HuH-7.5 (cell line): ENCODE measurements at regions not wholly inside any gene's neighbourhood (a gene's known extent, or its start where the extent isn't known, plus 50 kb on each side); places are given as distances from the start of the nearest gene placed in this dataset.
"Not testable (repeated sequence)": the region's sequence is repeated elsewhere in the genome, so short reads cannot be mapped to it uniquely, and the experiment has no call there.

Experiments
- DNase-seq: peaks from one replicate; pipeline ENCODE4 v3.0.0; 2011; ENCODE audit warnings: low spot score

GRCh38 chr10:61818251-61818650, 83.2 kb upstream of the ARID5B start:
- not testable (repeated sequence) for DNase-seq

DNA sequence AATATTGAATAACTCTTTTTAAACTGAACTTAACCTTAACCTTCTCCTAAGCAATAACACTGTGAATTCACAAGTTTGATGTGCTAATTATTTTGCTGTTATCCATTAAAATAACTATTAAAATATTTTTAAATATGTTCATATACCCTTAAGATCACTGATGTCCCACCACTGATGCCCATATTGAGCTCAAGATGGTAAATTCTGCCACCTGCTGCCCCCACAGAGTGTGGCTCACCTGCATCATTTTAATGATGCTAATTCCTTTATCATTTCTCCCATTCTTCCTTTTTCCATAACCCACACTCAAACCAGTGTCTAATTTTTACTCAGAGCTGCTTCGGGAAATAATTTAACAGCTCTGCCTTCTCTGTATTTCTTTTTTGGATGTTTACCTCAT, 82.3 kb upstream of the ARID5B start:
- no peak for DNase-seq

GRCh38 chr10:61821153-61821552, 80.3 kb upstream of the ARID5B start:
- no peak for DNase-seq

GRCh38 chr10:61821693-61822092, 79.8 kb upstream of the ARID5B start:
- no peak for DNase-seq

GRCh38 chr10:61822096-61822495, 79.4 kb upstream of the ARID5B start:
- no peak for DNase-seq

DNA sequence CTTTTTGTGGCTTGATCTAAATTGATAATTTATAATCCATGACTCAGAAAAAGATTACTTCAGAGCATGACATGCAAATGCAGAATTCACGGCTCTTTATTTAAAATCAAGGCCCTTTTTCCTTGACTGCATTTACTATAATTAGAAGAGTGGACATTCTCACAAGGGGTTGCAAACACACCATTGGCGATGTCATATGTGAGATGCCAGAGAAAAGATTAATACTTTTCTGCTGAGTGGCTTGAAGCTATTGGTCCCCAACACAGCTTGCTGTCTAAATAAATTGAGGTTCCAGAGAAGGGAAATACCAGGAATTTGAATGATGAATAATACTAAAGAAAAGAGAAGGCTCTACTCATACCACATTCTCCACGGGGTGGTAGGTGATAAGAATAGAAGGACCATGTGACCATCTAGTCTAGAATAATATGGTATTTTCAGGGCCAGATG, 78.7 kb upstream of the ARID5B start:
- DNase-seq: no peak

DNA sequence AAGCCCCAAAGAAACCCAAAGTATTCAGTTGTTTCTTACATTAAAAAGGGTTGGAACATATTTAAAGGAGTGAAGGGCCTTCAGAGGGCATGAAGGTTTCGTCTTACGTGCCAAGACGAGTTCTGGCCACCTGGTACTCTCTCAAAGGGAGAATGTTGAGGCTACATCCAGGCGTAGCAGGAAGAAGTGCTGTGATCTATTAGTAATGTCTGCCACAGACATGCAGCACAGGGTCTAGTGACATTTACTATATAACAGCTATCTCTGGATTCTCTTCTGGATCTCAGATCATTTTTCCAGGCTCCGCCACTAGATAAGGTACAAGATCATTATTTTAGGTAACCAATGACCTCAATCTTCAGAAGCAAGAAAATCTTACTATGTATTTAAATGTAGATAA, 76.5 kb upstream of the ARID5B start:
- no peak for DNase-seq

DNA sequence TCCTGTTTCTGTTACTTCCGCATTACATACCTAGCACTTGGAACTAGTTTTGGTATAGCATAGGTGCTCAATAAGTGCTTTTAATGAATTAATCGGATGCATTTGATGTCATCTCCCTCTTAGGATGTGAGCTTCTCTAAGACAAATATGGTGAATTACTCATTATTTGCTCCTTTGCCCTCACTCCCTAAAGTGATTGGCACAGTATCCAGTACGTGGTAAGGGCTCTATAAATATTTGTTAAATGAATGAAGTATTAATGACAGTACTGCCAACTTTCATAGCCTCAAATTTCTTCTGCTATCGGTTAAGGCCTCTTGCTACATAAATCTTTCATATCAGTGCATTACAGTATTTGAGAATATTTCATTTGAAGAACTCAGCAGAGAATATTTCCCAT, 75.9 kb upstream of the ARID5B start:
- no peak for DNase-seq

- DNase-seq: no peak
Observed at GRCh38 chr10:61828034-61828433, 73.5 kb upstream of the ARID5B start.

DNA sequence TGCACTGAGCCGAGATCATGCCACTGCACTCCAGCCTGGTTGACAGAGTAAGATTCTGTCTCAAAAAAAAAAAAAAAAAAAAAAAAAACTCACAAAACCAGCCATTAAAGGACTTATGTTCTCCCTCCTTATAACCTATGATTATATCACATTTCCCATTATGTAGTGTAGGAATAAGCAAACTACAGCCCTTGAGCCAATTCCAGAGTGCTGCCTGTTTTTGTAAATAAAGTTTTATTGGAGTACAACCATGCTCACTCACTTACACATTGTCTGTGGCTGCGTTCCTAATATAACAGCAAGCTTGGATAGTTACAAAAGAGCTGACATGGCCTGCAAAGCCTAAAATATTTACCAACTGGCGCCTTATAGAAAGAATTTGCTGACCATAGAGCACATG, 72.7 kb upstream of the ARID5B start:
- DNase-seq: no peak

GRCh38 chr10:61830072-61830845, 71.2 kb upstream of the ARID5B start:
- no peak for DNase-seq

DNA sequence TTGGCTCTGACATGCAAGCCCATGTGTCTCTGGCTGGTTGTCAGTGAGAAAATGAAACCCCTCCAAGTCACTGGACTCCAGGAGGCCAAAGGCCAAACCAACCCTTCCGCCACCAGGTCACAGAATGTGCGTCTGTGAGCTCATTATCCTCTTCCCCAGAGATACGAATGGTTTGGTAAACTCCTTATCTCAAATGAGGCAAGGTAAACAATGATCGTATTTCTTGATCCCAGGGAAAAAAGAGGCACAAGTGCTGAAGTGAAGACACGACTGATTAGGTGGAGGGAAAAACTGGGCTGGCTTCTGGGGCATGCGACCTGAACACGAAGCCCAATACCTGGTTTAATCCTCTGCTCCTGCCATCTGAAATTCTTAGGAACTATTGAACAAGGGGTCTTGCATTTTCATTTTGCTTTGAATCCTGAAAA, 70.6 kb upstream of the ARID5B start:
- no peak for DNase-seq

GRCh38 chr10:61832866-61833481, 68.5 kb upstream of the ARID5B start:
- DNase-seq: no peak

- DNase-seq: no peak
Observed at GRCh38 chr10:61834519-61834918, 67.0 kb upstream of the ARID5B start.

DNA sequence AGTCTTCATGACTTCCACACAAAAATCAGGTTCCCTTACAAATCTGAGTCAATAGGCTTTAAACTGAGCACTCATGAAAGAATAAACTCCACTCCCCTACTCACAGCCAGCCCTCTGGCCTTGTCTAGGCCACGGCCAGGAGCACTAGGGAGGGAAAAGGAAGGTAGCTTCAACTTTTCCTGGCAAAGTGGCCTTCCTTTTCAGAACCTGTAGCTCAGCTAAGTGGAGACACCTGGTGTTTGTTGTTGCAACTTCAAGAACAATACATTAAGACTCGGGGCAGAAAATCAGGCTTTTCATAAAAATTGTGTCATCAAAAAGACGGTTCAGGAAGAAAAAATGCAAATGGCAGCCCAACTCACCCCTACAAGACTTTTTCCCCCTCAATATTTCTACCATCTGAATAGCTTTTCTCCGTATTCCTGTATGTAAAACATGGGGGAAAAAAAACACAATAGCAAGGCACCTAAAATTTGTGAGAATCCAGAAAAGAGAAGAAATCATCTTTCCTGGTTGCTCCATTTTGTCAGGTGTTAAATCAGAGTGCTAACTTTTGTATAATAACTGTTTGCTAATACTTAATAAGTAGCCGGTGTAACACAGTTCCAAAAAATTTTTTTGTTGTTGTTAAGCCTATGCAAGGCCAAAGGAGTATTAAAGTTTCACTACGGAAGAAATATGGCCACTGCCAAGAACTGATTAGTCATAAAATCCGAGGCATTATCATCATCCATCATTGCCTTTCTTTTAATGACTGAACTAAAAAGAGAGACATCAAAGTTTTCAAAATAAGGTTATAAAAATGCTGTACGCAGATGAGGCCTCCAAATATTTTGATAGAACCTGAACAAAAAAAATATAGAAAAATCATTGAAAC, 66.2 kb upstream of the ARID5B start:
- no peak for DNase-seq

DNA sequence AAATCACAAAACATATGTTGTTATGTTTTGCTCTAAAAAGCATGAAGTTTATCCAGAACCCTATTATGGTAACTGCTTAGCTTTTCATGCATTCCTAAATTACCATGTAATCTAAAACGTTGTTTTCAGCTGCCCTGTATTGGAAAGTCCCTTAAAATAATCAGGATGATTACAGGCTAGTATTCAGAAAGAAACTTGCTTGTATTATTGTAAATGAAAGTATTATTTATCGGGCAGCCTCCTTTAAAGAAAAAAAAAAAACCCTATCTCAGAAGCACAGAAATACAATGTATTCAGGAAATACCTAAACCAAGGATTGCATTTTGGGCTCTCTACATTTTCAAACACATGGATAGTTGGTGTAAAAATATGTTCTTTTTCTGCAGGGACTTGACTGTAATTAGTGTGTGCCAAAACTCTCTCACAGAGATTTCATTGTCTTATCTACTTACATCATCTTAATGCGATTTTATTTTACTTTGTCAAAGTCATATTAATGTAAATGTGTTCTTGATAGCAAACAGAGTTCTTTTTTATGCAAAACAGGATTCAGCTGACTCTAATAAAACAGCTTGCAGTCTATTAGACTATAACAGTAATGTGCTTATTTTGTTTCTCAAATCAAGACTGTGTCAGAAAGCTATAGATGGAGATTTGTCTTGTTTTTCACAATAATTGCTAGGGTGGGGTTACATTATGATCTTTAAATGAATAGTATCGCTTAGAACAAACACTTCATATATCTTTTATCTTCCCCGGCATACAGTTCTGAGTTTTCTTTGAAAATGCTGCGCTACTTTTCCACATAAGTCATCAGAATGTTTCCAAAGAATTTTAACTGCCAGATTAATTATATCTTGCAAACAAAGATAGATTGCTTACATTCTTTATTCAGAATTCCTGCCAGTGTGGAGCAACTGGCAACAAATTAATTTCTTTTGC, 65.3 kb upstream of the ARID5B start:
- DNase-seq: no peak

DNA sequence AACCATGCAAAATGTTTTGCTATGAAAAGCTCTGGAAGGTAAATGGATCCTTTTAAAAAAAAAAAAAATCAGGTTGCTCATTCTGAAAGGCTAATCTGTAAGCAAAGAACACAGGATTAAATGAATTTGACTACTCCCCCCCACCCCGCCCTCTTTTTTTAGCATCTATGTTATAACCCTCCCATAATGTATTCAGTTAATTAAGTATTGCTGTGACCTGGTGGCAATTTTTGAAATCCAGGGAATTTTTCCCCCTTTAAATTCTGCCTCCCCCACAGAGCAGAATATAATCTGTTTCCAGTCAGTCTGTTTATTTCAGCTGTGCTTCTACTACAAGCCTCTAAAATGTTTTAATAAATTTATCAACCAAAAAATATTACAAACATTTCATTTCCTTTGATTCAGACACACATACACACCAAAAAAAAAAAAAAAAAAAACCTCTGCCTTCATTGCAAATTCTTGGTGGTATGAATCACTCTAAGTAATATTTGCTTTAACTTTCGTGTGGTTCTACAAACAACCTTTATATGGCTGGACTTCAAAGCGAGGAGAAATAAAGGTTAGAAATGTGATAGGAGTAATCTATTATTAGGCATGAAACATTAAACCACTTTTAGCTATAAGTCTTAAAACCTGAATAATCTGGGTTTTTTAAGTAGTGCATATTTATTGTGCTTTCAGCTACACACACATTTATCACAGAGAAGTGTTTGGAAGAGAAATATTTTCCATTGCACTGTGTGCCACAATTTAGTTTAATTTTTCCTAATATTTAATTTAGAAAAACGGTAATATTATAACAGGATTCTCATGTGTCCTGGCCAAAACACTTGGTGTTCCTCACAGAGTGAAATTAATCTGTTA, 64.4 kb upstream of the ARID5B start:
- DNase-seq: no peak

DNA sequence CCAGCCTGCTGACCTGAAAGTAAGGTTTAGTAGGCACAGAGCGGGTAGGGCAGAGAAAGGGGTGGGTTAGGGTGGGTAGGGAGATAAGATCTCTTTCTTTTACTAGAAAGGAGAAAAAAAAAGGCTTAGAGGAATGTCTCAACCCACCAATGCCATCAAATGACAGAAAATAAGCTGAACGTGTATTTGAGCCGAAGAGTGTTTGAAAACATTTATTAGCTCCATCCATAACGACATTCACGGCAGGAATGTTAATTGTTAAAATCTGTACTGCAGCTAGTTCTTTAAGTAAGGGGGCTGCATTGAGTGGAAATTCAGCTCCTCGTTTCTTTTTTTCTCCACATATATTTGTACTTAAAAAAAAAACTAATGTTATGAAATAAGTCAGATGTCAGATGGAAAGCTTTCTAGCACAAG, 63.7 kb upstream of the ARID5B start:
- peak; percentile 20 for DNase-seq

GRCh38 chr10:61839916-61840315, 61.6 kb upstream of the ARID5B start:
- no peak for DNase-seq

DNA sequence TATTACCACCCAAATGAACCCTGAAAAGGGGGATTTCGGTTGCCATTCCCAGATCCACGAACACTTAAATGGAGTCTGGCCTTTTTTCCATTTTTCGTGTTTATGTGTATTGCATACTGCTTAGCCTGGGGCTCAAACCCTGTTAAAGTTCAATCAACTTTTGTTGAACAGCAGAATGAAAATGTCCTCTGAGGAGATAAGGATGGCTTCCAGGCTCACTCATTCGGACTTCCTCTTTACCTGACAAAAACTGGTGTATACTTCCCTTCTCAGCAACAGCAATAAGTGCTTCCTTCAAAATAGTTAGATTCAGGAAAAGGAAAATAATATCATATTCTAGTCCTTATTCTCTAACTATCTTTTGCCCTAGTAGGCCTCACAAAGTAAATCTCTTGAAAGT, 61.1 kb upstream of the ARID5B start:
- no peak for DNase-seq
